Natural killer cell (primary cell): ENCODE measurements at regions not wholly inside any gene's neighbourhood (a gene's known extent, or its start where the extent isn't known, plus 50 kb on each side); places are given as distances from the start of the nearest gene placed in this dataset.

Experiments used
- ATAC-seq, 3 donors: fragments of 150-1000 bp in 2 of 3; fragments of 200-7000 bp in 1 of 3; cut with Tn5 transposase; 1 replicate in 1 of 3; 2 replicates in 2 of 3; pipeline ENCODE4 v1.10.0; 2021; ENCODE audit warnings: mild to moderate bottlenecking in 2 of 3, moderate library complexity in 2 of 3
- DNase-seq, 2 donors: peaks; one replicate each; pipeline versions ENCODE4 v3.0.0 to v3.0.0-alpha.2; 2013 to 2021; ENCODE audit warnings: mixed read lengths in 1 of 2
- H3K27ac ChIP-seq: one replicate; pipeline ENCODE4 v1.5.1; 2013; ENCODE audit warnings: mild to moderate bottlenecking, low read length
- H3K27me3 ChIP-seq: one replicate; pipeline ENCODE4 v1.6.1; 2013; ENCODE audit warnings: low read length; ENCODE audit not compliant: control insufficient read depth, insufficient read depth
- H3K36me3 ChIP-seq: one replicate; pipeline ENCODE4 v1.6.1; 2013; ENCODE audit warnings: low read length; ENCODE audit not compliant: control insufficient read depth, insufficient read depth
- H3K4me1 ChIP-seq: one replicate; pipeline ENCODE4 v1.6.1; 2013; ENCODE audit warnings: low read length; ENCODE audit not compliant: control insufficient read depth, insufficient read depth
- H3K4me3 ChIP-seq: one replicate; pipeline ENCODE4 v1.5.1; 2013; ENCODE audit warnings: low read length
- H3K9me3 ChIP-seq: one replicate; pipeline ENCODE4 v1.6.1; 2013; ENCODE audit warnings: low read length; ENCODE audit not compliant: control insufficient read depth, insufficient read depth
- H3K27ac Mint-ChIP-seq, 2 donors: one replicate each; pipeline ENCODE4 v1.8.0; 2022; ENCODE audit warnings: mild to moderate bottlenecking in 2 of 2, mixed read lengths in 2 of 2, moderate library complexity in 1 of 2
- H3K27me3 Mint-ChIP-seq, 2 donors: one replicate each; pipeline ENCODE4 v1.8.0; 2022; ENCODE audit warnings: low read depth in 2 of 2, mixed read lengths in 2 of 2
- H3K36me3 Mint-ChIP-seq: one replicate; pipeline ENCODE4 v1.8.0; 2022; ENCODE audit warnings: mixed read lengths
- H3K4me1 Mint-ChIP-seq, 2 donors: one replicate each; pipeline ENCODE4 v1.8.0; 2022; ENCODE audit warnings: mixed read lengths in 2 of 2
- H3K4me3 Mint-ChIP-seq: one replicate; pipeline ENCODE4 v1.8.0; 2022; ENCODE audit warnings: mild to moderate bottlenecking, moderate library complexity, mixed read lengths
- H3K9me3 Mint-ChIP-seq, 2 donors: one replicate each; pipeline ENCODE4 v1.8.0; 2022; ENCODE audit warnings: mixed read lengths in 2 of 2
- WGBS: methylation state at CpG from one replicate; pipeline ENCODE4 v1.1.7; 2013; ENCODE audit warnings: missing lambda C conversion rate; ENCODE audit not compliant: insufficient coverage; 5-methylcytosine and 5-hydroxymethylcytosine counted together
- intact Hi-C: fragments of 100-400 bp; cut with micrococcal nuclease; formaldehyde crosslinking; loops from one replicate; pipeline ENCODE4 v1.14.2; 2022
- TF ChIP-seq, protein P1 (sequence below): fragments of 200-600 bp; IDR thresholded peaks from one replicate; pipeline ENCODE4 v1.8.0; 2022; ENCODE audit warnings: antibody characterized with exemption

DNA sequence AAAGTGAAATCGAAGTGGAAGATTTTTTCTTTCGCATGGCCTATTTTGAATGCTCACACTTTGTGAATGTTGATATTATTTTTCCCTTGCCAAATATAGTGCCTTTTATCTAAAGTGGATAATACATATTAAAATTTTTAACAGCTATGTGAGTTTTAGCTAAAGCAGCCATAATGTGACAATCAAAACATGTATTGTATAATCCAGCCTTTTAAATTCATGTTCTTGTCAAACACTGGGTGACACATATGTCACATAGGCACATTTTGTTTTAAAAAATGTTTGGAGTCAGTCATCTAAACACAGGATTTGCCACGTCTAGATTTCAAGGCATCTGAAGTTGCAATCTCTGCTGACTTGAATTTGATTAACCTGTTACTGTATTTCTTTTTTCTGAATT is 1256.6 kb downstream of the SLITRK1 start:
- Mint-ChIP-seq H3K4me3 (no peak overlapping the region), H3K36me3 (no peaks in the 10 kb centered on the region), H3K4me1 (no peaks in the 10 kb centered on the region), H3K9me3 (peaks cover 2 to 10% of the 10 kb centered on the region in 2 donors), H3K27ac (no peak overlapping the region), H3K27me3 (no peaks in the 10 kb centered on the region)
- no peaks in the 10 kb centered on the region for H3K4me1 ChIP-seq
- no peaks in the 10 kb centered on the region for H3K9me3 ChIP-seq
- H3K27ac ChIP-seq: no peak overlapping the region
- WGBS: 50% methylated on average over 1 of the region's 3 CpGs
- intact Hi-C loops: no loop called here
- DNase-seq: no peak
- no peak overlapping the region for H3K4me3 ChIP-seq
- H3K36me3 ChIP-seq: no peaks in the 10 kb centered on the region
- TF ChIP-seq, protein P1, sequence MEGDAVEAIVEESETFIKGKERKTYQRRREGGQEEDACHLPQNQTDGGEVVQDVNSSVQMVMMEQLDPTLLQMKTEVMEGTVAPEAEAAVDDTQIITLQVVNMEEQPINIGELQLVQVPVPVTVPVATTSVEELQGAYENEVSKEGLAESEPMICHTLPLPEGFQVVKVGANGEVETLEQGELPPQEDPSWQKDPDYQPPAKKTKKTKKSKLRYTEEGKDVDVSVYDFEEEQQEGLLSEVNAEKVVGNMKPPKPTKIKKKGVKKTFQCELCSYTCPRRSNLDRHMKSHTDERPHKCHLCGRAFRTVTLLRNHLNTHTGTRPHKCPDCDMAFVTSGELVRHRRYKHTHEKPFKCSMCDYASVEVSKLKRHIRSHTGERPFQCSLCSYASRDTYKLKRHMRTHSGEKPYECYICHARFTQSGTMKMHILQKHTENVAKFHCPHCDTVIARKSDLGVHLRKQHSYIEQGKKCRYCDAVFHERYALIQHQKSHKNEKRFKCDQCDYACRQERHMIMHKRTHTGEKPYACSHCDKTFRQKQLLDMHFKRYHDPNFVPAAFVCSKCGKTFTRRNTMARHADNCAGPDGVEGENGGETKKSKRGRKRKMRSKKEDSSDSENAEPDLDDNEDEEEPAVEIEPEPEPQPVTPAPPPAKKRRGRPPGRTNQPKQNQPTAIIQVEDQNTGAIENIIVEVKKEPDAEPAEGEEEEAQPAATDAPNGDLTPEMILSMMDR: no peak
- H3K27me3 ChIP-seq: no peaks in the 10 kb centered on the region
- no peak for ATAC-seq

DNA sequence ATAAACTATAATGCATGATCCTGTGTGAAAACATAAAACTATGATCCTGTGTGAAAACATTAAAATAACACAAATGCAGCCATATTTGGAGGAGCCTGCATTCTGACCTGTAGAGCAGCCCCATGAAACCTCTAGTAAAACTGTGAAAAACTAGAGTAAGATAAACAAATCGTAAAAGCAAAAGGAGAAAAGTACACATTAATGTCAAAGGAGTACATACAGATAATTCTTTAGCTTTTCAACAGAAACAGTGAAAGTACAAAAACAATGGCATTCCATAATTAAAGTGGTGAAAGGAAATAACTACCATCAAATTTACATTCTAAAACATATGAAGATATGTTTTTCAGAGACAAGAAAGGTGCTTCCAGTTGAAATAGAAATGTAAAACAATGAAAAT is 1267.2 kb downstream of the SLITRK1 start:
- DNase-seq: no peak
- H3K27me3 Mint-ChIP-seq: no peaks in the 10 kb centered on the region
- H3K4me1 ChIP-seq: no peaks in the 10 kb centered on the region
- no peak overlapping the region for H3K27ac Mint-ChIP-seq
- H3K4me1 Mint-ChIP-seq: no peaks in the 10 kb centered on the region
- H3K36me3 Mint-ChIP-seq: peaks cover 7% of the 10 kb centered on the region
- intact Hi-C loops: no loop called here
- H3K9me3 Mint-ChIP-seq: peaks cover 10 to 11% of the 10 kb centered on the region in 2 donors
- no peak overlapping the region for H3K4me3 ChIP-seq
- 83% methylated on average over 1 of the region's 1 CpG for WGBS
- H3K27me3 ChIP-seq: no peaks in the 10 kb centered on the region
- TF ChIP-seq, protein P1: no peak
- no peak for ATAC-seq
- no peak overlapping the region for H3K4me3 Mint-ChIP-seq
- H3K9me3 ChIP-seq: no peaks in the 10 kb centered on the region
- no peaks in the 10 kb centered on the region for H3K36me3 ChIP-seq
- no peak overlapping the region for H3K27ac ChIP-seq

DNA sequence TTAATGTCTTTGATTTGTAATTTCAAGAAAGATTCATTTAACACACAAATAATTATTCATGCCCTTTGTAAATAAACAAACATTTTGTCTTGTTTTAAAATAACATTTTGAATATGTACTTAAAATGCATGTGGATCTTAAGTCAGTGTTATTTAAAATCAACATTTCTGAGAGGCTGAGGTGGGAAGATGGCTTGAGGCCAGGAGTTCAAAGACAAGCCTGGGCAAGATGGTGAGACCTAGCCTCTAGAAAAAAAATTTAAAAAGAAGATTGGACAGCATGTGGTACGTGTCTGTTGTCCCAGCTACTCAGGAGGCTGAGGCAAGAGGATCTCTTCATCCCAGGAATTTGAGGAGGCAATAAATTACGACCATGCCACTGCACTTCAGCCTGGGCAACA is 1268.2 kb downstream of the SLITRK1 start:
- Histone ChIP-seq H3K4me1 (no peaks in the 10 kb centered on the region), H3K9me3 (no peaks in the 10 kb centered on the region), H3K4me3 (no peak overlapping the region), H3K27me3 (no peaks in the 10 kb centered on the region), H3K27ac (no peak overlapping the region), H3K36me3 (no peaks in the 10 kb centered on the region)
- Mint-ChIP-seq H3K4me1 (no peaks in the 10 kb centered on the region), H3K4me3 (no peak overlapping the region), H3K36me3 (peaks cover 7% of the 10 kb centered on the region), H3K27me3 (no peaks in the 10 kb centered on the region), H3K27ac (no peak overlapping the region), H3K9me3 (peaks cover 11 to 13% of the 10 kb centered on the region in 2 donors)
- TF ChIP-seq, protein P1: no peak
- DNase-seq: no peak
- WGBS: 68% methylated on average over 1 of the region's 2 CpGs
- ATAC-seq: no peak
- intact Hi-C loops: no loop called here

DNA sequence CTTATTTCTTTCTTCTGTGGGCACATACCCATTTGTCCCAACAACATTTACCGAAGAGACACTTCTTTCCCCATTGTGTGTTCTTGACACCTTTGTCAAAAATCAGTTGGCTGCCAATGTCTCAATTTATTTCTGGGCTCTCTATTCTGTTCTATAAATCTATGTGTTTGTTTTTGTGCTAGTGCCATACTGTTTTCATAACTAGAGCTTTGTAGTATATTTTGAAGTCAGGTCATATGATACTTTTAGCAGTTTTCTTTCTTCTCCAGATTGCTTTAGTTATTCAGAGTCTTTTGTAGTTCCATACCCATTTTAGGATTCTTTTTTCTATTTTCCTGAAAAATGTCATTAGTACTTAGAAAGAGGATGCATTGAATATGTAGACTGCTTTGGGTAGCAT is 1276.3 kb downstream of the SLITRK1 start:
- H3K4me1 ChIP-seq: no peaks in the 10 kb centered on the region
- Mint-ChIP-seq H3K9me3 (peaks cover 14 to 27% of the 10 kb centered on the region in 2 donors), H3K36me3 (peaks cover 10% of the 10 kb centered on the region), H3K4me1 (no peaks in the 10 kb centered on the region), H3K4me3 (no peak overlapping the region), H3K27me3 (no peaks in the 10 kb centered on the region), H3K27ac (no peak overlapping the region)
- no peak overlapping the region for H3K27ac ChIP-seq
- H3K27me3 ChIP-seq: no peaks in the 10 kb centered on the region
- DNase-seq (no peak), ATAC-seq (no peak)
- WGBS: 86% methylated on average over 1 of the region's 1 CpG
- H3K4me3 ChIP-seq: no peak overlapping the region
- H3K36me3 ChIP-seq: no peaks in the 10 kb centered on the region
- TF ChIP-seq, protein P1: no peak
- intact Hi-C loops: no loop called here
- peaks cover 4% of the 10 kb centered on the region for H3K9me3 ChIP-seq
